Testis (tissue), 2 donors: ENCODE measurements at regions not wholly inside any gene's neighbourhood (a gene's known extent, or its start where the extent isn't known, plus 50 kb on each side); places are given as distances from the start of the nearest gene placed in this dataset.
A peak's percentile ranks its signal among the peaks of the same experiment; 100 is the strongest.
"Not testable (repeated sequence)": the region's sequence is repeated elsewhere in the genome, so short reads cannot be mapped to it uniquely, and the experiment has no call there.

Source experiments
- DNase-seq: peaks from one replicate; pipeline ENCODE4 v3.0.0-alpha.2; 2019
- H3K27ac ChIP-seq, 2 donors: fragments of 200-600 bp; sonication (generic); one replicate each; pipeline ENCODE4 v1.5.1; 2019
- H3K27me3 ChIP-seq: fragments of 200-600 bp; sonication (generic); one replicate; pipeline ENCODE4 v1.5.1; 2019
- H3K36me3 ChIP-seq: fragments of 200-600 bp; sonication (generic); one replicate; pipeline ENCODE4 v1.5.1; 2017; ENCODE audit warnings: low read depth; ENCODE audit errors: missing control alignments
- H3K4me1 ChIP-seq: fragments of 200-600 bp; sonication (generic); one replicate; pipeline ENCODE4 v1.5.1; 2019
- H3K4me3 ChIP-seq, 2 donors: fragments of 200-600 bp; sonication (generic); one replicate each; pipeline ENCODE4 v1.5.1; 2017 to 2019
- H3K9me3 ChIP-seq: fragments of 200-600 bp; sonication (generic); one replicate; pipeline ENCODE4 v1.5.1; 2017
- CTCF ChIP-seq, 3 experiments: fragments of 450-650 bp in 2 of 3; fragments of 200-600 bp in 1 of 3; sonication (generic) in 1 of 3; IDR thresholded peaks; one replicate each; pipeline ENCODE4 v1.5.1; 2016 to 2019; ENCODE audit warnings: antibody characterized with exemption in 3 of 3, mild to moderate bottlenecking in 2 of 3, moderate library complexity in 1 of 3
- POLR2A ChIP-seq: fragments of 450-650 bp; IDR thresholded peaks from one replicate; pipeline ENCODE4 v1.6.1; 2017; ENCODE audit warnings: antibody characterized with exemption, mild to moderate bottlenecking, moderate library complexity
- WGBS, 2 donors: methylation state at CpG; one replicate each; pipeline ENCODE4 v1.1.5; 2018; 5-methylcytosine and 5-hydroxymethylcytosine counted together
- intact Hi-C: fragments of 100-400 bp; cut with DNase I; formaldehyde crosslinking; loops from one replicate; pipeline ENCODE4 v1.15.1; 2023; ENCODE audit warnings: low total_unique reads

GRCh38 chrX:37509349-37509748 lies 62.1 kb upstream of the LANCL3 start:
- Histone ChIP-seq H3K4me1 (no peaks in the 10 kb centered on the region), H3K9me3 (no peaks in the 10 kb centered on the region), H3K27me3 (no peaks in the 10 kb centered on the region), H3K4me3 (no peak overlapping the region), H3K36me3 (no peaks in the 10 kb centered on the region), H3K27ac (no peak overlapping the region)
- DNase-seq: no peak
- WGBS, 2 donors: 61 to 70% methylated on average over 3 to 4 of the region's 4 CpGs
- no peak for TF ChIP-seq POLR2A
- TF ChIP-seq CTCF (IDR thresholded peaks at IDR 0.05): peak in 1 of 3 experiments; percentile 17
- intact Hi-C loops: no loop called here

DNA sequence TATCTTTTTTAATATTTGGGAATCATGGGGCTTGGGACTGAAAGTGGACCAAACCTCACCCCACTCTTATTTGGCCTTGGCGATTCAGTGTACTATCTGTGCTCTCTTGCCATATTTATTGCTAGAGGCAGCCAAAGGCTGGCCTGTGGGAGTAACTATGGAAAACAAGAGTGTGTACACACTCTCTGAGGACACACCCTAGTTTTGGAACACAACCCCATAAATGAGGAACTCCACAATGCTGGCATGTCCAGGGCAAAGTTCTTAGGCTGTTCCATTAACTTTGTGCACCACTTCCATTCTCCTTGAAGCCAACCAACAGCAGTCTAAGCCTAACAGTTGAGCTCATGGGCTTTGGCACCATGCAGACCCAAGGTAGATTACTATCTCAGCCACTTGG lies 54.9 kb upstream of the LANCL3 start:
- H3K4me3 ChIP-seq, H3K27me3 ChIP-seq, H3K27ac ChIP-seq, H3K9me3 ChIP-seq, H3K36me3 ChIP-seq, H3K4me1 ChIP-seq, DNase-seq, intact Hi-C loops: not testable (repeated sequence)
- WGBS, 2 donors: no CpG with 5 or more reads among the region's 1 CpG

DNA sequence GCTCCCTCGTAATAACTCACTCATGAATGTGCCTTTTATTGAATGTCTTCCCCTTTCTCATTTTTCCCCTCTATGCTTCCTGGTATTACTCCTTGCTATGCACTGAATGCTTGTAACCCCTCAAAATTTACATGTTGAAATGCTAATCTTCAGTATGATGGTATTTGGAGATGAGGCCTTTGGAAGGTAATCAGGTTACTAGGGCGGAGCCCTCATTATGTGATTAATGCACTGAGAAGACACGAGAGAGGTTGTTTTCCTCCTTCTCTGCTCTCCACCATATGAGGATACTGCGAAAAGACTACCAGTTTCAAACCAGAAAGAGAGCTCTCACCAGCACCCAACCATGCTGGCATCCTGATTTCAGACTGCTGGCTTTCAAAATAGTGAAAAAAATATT lies 52.2 kb upstream of the LANCL3 start:
- not testable (repeated sequence) for H3K9me3 ChIP-seq

DNA sequence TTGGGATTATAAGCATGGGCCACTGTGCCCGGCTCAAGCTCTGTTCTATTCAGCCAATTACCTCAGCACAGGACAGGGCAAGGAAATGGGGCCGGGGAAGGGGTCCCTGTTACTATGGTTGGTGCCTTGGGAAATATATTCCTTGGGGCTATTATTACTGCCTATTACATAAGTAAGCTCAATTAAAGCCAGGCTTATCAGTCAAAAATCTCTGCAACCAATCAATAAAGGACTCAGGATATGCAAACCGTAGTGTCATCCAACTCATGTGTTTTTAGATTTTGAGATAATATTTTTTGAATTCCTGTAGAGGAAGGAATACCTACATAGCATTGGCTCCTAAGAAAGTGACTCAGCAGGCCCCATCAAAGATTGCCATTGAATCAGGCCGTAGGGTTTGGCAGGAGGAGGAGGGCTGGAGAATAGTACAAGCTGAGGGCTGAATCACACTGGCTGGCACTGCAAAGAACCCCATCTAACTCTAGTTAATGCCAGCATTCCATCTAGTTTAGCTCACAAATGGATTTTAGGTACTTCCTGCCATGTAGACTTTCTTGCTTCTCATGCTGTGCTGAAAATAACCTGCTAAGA lies 50.5 kb upstream of the LANCL3 start:
- intact Hi-C loops, DNase-seq: not testable (repeated sequence)
- 83 to 84% methylated on average over 2 to 3 of the region's 4 CpGs for WGBS, 2 donors

More for the DNA sequence above, 52.2 kb upstream of the LANCL3 start:
- H3K4me3 ChIP-seq, H3K36me3 ChIP-seq, DNase-seq, intact Hi-C loops, H3K27me3 ChIP-seq, H3K27ac ChIP-seq, H3K4me1 ChIP-seq: not testable (repeated sequence)
- 93 to 96% methylated on average over 4 of the region's 4 CpGs for WGBS, 2 donors

More for the DNA sequence above, 50.5 kb upstream of the LANCL3 start:
- not testable (repeated sequence) for H3K27me3 ChIP-seq, H3K9me3 ChIP-seq, H3K4me3 ChIP-seq, H3K27ac ChIP-seq, H3K36me3 ChIP-seq, H3K4me1 ChIP-seq
